GM06990 (cell line): ENCODE measurements at regions not wholly inside any gene's neighbourhood (a gene's known extent, or its start where the extent isn't known, plus 50 kb on each side); places are given as distances from the start of the nearest gene placed in this dataset.

Source experiments
- DNase-seq: peaks from one replicate; pipeline ENCODE4 v3.0.0-alpha.2; 2011; ENCODE audit not compliant: insufficient read length; ENCODE audit errors: extremely low read depth
- H3K27me3 ChIP-seq: replicated peaks from 2 replicates; pipeline ENCODE4 v1.6.0; 2011; ENCODE audit warnings: low read length; ENCODE audit not compliant: control insufficient read depth, insufficient read depth
- H3K36me3 ChIP-seq: 2 replicates; pipeline ENCODE4 v1.5.1; 2011; ENCODE audit warnings: low read length; ENCODE audit not compliant: control insufficient read depth, insufficient read depth
- H3K4me3 ChIP-seq: replicated peaks from 2 replicates; pipeline ENCODE4 v1.5.1; 2011; ENCODE audit warnings: low read depth, mild to moderate bottlenecking, control low read depth, low read length
- TF ChIP-seq, protein P1 (sequence below): IDR thresholded peaks from 2 replicates; pipeline ENCODE4 v1.5.1; 2011; ENCODE audit warnings: low read length, control low read depth, mild to moderate bottlenecking, inconsistent platforms; ENCODE audit not compliant: insufficient read depth, poor library complexity, severe bottlenecking

DNA sequence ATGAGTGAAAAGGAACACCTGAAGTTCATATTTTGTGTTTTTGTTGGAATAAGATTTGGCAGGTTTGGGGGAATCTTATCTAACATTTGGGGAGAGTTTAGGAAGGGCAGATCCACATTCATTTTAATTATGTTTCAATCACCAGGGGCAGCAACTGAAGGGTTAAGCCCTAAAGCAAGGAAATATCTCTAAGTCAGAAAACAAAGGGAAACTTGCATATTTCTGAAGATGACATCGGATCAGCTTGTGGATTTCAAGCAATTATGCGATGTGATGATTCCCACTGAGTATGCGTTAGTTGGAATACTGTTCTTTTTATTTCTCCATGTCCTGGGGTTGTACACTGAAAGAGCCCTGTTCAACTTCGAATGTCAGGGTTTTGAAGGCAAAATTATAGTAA, 59.8 kb upstream of the NFIB start:
- TF ChIP-seq, protein P1, sequence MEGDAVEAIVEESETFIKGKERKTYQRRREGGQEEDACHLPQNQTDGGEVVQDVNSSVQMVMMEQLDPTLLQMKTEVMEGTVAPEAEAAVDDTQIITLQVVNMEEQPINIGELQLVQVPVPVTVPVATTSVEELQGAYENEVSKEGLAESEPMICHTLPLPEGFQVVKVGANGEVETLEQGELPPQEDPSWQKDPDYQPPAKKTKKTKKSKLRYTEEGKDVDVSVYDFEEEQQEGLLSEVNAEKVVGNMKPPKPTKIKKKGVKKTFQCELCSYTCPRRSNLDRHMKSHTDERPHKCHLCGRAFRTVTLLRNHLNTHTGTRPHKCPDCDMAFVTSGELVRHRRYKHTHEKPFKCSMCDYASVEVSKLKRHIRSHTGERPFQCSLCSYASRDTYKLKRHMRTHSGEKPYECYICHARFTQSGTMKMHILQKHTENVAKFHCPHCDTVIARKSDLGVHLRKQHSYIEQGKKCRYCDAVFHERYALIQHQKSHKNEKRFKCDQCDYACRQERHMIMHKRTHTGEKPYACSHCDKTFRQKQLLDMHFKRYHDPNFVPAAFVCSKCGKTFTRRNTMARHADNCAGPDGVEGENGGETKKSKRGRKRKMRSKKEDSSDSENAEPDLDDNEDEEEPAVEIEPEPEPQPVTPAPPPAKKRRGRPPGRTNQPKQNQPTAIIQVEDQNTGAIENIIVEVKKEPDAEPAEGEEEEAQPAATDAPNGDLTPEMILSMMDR = no peak
- Histone ChIP-seq H3K27me3 (no peaks in the 10 kb centered on the region), H3K4me3 (no peak overlapping the region)

DNA sequence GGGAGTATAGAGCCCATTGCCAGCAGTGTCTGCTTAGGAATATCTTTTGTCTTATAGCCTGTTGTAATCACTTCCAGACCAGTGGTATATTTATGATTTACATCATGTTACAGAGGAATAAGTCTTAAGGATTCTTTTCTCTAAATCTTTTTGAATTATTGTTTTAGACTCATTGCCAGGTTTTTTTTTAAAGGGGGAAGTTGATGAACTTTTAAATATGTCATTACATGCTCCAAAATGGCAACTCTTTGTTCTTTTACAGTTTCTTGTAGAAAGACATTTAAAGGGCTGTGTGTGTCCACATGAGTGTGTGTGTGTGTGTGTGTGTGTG, 59.4 kb upstream of the NFIB start:
- Histone ChIP-seq H3K36me3 (no peaks in the 10 kb centered on the region), H3K4me3 (no peak overlapping the region), H3K27me3 (no peaks in the 10 kb centered on the region)
- DNase-seq = no peak
- TF ChIP-seq, protein P1 = no peak

More for the DNA sequence above, 59.8 kb upstream of the NFIB start:
- no peaks in the 10 kb centered on the region for H3K36me3 ChIP-seq
- no peak for DNase-seq

DNA sequence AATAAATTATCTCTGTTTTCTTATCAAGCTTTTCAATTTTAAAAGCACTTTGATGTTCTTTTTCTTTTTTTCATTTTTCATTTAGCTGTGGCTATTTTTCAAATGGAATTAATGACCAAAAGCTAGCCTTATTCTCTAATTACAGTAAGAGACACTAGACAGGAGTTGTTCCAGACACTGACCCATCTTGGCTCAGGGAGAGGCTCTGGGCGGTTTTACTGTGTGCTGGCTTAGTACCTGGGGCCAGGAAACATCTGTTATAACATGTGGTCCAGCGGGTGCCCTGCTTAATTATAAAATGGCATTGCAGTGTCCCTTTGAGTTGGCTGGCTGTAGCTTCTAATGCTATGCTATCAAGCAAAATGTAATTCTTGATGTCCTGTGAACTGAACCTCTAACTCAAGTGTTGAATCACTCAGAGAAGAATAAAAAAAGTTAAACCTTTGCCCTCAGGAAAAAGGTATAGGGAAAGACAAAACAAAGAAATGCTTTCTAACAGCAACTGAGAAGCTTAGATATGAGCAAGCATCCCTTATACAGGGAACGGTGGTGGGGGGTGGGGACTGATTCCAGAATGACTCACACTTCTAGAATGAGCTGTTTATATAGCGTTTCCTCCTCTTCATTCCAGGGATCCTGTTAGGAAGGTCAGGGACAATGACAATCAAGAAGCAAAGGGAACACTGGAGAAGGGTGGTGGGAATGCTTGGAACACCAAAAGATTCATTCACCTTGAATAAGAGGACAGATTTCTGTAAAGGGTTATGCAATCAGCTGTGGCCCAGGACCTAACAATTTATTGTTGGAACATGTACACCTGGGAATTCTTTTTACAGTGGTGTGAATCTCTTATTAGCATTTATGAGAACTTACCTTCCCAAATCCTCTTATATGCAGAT, 58.7 kb upstream of the NFIB start:
- Histone ChIP-seq H3K4me3 (no peak overlapping the region), H3K27me3 (no peaks in the 10 kb centered on the region), H3K36me3 (no peaks in the 10 kb centered on the region)
- TF ChIP-seq, protein P1 = no peak
- DNase-seq = no peak

DNA sequence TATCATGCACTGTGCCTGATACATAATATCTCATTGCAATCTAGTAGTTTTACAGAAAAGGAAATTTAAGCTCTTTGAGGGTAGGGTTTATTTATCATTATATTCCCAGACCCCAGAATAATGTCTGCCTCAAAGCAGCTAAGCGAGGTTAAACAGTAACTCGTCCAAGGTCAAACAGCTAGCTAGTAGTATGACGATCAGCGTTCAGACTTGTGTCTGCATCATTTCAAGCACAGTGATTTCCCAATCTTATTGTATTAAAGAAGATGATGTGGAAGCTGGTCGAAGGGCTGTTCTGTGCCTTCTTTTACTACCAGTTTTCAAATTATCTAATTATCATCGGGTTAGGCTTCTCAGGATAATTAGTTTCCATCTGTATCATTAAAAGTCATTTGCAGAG, 55.1 kb upstream of the NFIB start:
- TF ChIP-seq, protein P1 = no peak
- Histone ChIP-seq H3K27me3 (no peaks in the 10 kb centered on the region), H3K36me3 (no peaks in the 10 kb centered on the region), H3K4me3 (no peak overlapping the region)
- DNase-seq = no peak

DNA sequence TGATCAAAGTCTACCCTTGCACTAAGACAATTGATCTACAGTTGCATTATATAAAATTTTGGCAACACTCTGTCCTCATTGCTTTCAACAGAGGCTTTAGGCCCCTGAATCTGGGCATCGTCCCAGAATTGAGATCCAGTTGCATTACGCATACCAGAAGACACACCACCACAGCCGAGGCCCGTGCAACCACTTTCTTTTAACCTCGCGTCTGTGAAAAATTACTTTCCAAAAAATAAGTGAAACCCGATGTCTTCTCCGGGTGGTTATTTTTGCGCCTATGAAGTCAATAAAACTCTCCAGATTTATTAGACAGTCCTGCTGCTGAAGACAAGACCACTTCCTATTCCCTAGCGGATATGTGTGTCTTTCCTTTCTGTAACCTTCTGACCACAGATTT, 52.1 kb upstream of the NFIB start:
- Histone ChIP-seq H3K36me3 (no peaks in the 10 kb centered on the region), H3K27me3 (no peaks in the 10 kb centered on the region), H3K4me3 (no peak overlapping the region)
- DNase-seq = no peak
- TF ChIP-seq, protein P1 = no peak
